ENCODE measurements at regions not wholly inside any gene's neighbourhood (a gene's known extent, or its start where the extent isn't known, plus 50 kb on each side); places are given as distances from the start of the nearest gene placed in this dataset.

DNA sequence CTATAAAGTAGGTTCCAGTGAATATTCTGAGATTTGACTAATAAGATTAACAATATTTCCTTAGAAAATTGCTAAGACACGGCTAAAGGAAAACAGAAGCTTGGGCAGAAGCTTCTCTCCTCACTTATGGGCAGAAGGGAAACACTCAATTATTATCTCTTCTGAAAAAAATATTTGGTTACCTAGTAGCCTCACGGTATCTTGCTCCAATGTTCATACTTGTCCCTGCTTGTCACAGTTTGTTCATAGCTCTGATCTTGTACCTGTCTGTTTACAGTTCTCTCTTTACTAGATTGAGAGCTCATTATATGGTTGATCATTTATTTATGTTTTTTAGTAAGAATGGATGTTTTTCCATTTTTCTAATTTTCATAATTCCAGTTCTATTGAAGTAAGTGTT is 458.0 kb upstream of the ATP2B1 start:
- TF ChIP-seq, protein P1, sequence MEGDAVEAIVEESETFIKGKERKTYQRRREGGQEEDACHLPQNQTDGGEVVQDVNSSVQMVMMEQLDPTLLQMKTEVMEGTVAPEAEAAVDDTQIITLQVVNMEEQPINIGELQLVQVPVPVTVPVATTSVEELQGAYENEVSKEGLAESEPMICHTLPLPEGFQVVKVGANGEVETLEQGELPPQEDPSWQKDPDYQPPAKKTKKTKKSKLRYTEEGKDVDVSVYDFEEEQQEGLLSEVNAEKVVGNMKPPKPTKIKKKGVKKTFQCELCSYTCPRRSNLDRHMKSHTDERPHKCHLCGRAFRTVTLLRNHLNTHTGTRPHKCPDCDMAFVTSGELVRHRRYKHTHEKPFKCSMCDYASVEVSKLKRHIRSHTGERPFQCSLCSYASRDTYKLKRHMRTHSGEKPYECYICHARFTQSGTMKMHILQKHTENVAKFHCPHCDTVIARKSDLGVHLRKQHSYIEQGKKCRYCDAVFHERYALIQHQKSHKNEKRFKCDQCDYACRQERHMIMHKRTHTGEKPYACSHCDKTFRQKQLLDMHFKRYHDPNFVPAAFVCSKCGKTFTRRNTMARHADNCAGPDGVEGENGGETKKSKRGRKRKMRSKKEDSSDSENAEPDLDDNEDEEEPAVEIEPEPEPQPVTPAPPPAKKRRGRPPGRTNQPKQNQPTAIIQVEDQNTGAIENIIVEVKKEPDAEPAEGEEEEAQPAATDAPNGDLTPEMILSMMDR (IDR thresholded peaks at IDR 0.05; ENCODE audit: extremely low read depth in 1 of 2, insufficient read depth in 1 of 2, low read depth in 1 of 2, low read length in 2 of 2): no peak
- TF ChIP-seq POLR2AphosphoS5 (IDR thresholded peaks at IDR 0.05; ENCODE audit: insufficient read depth, low read depth, low read length) (no peak), EZH2 (IDR thresholded peaks at IDR 0.05; ENCODE audit: borderline replicate concordance, low read depth, low read length, severe bottlenecking) (no peak), POLR2A (IDR thresholded peaks at IDR 0.05; ENCODE audit: low read depth, low read length) (no peak), MYC (IDR thresholded peaks at IDR 0.05; ENCODE audit: low read depth, low read length) (no peak), FOS (IDR thresholded peaks at IDR 0.05; ENCODE audit: borderline replicate concordance, insufficient read depth, low read length) (no peak), JUN (IDR thresholded peaks at IDR 0.05; ENCODE audit: borderline replicate concordance, insufficient read depth, insufficient read length, low read depth) (no peak), GATA2 (IDR thresholded peaks at IDR 0.05; ENCODE audit: insufficient read depth, insufficient read length, low read depth, low read length) (no peak)
- TF ChIP-seq, protein P2, sequence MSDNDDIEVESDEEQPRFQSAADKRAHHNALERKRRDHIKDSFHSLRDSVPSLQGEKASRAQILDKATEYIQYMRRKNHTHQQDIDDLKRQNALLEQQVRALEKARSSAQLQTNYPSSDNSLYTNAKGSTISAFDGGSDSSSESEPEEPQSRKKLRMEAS (IDR thresholded peaks at IDR 0.05; ENCODE audit: insufficient read depth, insufficient read length): no peak
